ENCODE measurements at regions not wholly inside any gene's neighbourhood (a gene's known extent, or its start where the extent isn't known, plus 50 kb on each side); places are given as distances from the start of the nearest gene placed in this dataset.
"Not testable (repeated sequence)": the region's sequence is repeated elsewhere in the genome, so short reads cannot be mapped to it uniquely, and the experiment has no call there.

DNA sequence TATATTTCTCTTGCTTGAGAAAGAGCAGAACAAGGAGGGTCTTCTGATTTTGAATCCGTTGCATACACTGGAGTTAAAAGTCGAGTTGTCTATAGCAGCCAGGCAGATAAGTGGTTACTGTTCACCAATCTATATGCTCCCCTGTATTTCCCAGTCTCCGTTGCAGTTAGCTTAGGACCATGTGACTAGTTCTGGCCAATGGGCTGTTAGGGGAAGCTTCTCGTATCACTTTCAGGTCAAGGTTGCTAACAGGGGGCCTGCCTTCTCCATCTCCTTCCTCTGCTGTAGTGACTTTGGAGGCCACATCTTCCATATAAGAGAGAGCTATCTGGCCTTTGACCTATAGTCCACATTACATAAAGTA is 188.5 kb upstream of the KBTBD8 start:
- no peak for DNase-seq (ENCODE audit: low read depth)

DNA sequence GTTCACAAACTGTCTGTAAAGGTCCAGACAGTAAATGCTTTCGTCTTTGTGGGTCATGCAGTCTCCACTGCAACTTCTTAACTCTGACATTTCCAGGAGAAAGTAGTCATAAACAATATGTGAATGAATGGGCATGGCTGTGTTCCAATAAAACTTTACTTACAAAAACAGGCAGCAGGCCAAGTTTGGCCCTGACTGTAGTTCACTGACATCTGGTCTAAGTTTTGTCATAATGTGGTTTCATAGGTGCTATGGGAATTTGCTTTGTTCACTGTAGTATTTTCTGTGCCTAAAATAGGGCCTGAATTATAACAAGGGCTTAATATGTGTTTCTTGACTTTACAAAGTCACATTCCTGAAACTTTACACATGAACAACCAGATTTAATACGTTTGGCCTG is 186.0 kb upstream of the KBTBD8 start:
- no peak for DNase-seq (ENCODE audit: low read depth)

DNA sequence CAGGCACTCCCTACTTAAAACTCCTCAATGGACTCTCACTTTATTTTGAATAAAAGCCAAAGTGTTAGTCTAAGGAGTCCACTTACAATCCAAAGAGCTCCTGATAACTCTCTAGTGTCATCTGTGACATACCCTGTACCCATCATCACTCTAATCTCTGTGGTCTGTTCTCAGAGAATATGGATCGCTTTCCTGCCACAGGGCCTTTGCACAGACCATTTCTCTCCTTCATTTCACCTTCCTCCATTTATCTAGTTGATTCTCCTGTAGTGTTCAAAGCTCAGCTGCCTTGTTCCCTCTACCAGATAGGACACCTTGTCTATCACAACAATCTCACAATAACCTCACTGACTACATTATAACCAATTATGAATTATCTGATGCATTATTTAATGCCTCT is 185.4 kb upstream of the KBTBD8 start:
- DNase-seq (ENCODE audit: low read depth), result no peak

DNA sequence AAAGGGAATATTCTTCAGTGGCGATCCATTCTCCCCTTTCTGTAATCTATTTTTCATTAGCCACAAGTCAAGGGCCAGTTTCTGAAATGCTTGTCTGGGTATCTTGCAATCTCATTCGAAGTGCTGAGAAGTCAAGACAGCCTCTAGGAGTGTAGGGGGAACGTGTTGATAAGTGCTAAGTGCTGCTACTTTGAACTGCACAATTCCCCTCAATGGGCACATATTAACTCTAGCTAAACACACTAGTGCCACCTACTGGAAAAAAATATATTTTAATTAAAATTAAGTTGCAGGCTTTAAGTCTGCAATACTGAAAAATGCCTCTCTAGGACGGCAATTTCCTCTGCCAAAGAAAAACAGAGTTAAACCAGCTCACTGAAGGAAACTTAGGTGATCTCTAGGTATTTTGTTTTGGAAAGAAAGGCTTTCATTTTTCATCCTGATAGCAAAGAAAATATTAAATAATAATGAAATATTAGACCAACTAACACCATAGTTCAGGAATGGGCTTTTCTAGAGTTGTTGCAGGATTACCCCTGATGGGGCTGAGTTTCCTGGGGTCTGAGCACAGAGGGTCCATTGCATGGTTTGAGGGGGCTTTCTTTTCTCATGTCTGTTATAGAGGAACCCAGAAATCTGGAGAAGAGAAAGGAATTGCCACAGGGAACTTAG is 181.9 kb upstream of the KBTBD8 start:
- no peak for DNase-seq (ENCODE audit: low read depth)

DNA sequence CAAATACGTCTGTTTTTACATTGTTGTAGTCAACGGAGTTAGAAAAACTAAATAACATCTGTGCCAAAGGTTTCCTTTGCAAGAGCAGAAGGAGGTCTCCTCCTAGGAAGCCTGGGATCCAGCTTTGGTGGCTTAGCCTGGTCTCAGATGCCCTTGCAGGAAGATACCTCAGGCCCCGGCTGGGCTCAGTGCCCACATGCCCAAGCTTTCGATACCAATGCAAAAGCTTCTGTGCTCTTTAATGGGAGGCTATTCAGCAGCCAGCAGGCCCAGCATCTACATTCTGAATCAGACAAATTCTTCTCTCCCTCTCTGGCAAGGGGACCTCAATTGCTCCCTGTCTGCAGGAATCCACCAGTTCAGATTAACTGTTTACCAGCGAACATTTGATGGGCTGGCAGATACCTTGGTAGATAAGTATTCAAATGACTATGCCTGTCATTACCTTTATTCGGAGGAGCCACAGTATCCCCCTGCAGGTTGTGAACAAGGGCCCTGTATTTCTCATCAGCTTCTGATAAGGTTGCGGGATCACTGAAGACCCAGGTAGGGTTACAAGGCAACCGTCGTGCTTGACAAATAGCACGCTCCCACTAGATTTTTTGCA is 180.1 kb upstream of the KBTBD8 start:
- no peak for DNase-seq (ENCODE audit: low read depth)

DNA sequence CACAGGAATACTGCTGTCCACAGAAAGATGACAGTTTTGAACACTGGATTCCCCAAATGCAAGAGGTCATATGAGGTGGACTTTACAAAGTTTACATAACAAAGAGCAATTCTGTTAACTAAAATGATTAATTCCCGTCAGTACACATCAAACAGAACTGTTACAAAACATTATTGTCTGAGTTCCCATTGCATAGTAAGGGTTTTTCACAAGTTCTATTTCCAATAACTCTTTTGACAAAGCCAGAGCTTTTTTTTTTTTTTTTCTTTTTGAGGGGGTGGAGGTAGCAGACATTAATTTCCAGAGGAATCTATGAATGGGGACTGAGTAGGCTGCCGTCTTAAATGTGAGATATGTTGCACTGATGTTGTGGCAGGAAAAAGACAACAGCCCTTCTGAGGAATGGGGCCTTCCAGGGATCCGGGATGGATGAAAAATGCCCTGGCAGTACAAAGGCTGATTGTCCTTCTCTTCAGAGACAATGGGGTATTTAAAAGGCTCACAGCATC is 178.1 kb upstream of the KBTBD8 start:
- DNase-seq (ENCODE audit: low read depth), result no peak

DNA sequence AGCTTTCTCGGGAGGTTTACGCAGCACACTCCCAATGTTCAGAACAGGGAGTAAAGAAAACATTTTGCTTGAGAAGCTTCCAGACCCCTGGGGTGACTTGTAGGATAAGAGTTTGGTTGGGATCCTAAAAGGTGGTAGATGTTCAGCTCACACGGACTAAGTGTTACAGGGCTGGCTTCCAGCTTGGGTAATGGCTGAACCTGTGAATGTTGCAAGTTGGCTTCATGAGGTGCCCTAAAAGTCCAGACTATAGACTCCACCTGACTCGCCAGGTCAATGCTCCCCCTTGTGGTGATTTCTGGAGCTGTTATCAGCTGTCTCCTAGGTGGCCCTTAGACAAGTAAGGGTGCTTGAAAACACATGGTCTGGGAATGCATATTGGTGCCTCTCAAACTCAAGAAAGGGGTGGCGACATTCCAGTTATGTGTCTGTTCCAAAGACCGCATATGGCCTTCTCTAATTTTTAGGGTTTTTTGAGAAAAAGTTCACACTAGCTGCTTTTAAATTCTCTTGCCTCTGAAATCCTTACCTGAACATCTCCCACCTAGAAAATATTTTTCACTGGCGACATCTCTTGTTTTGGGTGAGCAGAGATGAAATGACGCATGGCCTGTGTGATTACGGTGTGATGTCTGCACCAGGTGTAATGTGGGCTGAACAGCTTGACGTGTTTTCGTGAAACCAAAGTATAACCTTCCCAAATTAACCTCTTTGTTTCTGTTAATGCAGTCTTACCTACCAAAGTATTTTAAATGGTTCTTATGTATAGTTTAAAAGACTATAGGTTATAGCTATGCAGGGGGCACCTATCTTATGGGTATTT is 175.7 kb upstream of the KBTBD8 start:
- peak; percentile 11 for DNase-seq (ENCODE audit: low read depth)

DNA sequence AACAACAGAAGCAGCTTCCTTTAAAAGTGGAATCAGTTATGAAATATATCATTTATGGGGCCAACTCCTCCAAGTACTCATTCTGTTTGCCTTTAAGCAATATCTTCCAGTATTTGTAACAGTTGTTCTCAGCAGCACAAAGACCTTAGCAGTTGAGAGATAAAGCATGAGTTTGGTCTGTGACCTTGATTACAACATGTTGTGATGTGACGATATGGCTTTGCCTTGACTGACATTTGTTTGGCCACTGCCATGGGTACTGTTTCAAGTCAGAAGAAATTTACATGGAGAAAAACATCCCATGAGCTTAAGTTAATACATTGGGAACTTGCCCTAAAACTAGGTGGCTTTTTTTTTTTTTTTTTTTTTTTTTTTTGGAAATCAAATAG is 175.1 kb upstream of the KBTBD8 start:
- DNase-seq (ENCODE audit: low read depth), result no peak

DNA sequence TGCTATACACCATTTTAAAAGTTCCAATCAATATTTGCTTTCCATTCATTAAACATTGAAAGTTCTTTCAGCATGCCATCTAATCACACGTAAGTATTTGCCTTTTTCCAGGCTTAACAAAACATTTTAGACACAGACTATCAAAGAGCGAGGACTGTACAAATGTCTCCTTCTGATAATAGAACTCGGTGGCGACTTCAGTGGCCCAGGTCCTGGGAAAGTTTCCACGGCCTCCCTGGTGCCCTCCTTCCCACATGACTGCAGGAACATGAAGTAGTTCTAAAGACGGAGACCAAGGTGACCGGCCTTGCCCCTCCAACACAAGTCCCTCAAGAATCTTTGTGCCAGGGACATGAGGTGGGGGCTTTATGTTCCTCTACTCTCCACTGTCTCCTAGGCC is 174.6 kb upstream of the KBTBD8 start:
- no peak for DNase-seq (ENCODE audit: low read depth)

DNA sequence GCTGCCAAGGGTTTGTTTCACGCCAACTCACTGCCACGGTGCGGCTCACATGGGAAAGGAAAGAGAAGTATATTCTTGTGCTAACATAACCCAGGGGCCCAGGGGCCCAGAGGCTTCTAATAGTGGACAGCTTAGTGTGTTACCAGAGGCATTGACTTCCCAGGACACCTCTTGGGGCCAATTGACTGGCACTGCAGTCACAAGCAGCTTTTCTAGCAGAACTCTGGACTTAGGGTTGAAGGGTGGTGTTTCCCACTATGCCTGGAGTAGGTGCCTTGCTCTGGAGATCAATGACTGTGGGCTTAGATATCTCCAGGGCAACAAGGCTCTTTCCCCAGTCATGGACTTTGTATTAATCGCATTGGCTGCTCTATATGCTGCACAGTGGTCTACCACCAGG is 172.7 kb upstream of the KBTBD8 start:
- no peak for DNase-seq (ENCODE audit: low read depth)

DNA sequence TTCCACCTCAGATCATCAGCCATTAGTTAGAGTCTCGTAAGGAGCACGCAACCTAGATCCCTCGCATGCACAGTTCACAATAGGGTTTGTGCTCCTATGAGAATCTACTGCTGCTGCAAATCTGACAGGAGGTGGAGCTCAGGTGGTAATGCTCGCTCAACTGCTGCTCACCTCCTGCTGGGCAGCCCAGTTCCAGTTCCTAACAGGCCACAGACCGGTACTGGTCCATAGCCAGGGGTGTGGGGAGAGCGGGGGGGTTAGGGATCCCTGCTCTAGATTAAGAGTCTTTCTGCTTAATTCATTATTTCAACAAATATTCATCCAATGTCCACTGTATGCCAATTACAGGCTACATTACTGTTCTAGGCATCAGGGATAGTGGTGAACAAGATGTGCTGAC is 170.4 kb upstream of the KBTBD8 start:
- no peak for DNase-seq (ENCODE audit: low read depth)

DNA sequence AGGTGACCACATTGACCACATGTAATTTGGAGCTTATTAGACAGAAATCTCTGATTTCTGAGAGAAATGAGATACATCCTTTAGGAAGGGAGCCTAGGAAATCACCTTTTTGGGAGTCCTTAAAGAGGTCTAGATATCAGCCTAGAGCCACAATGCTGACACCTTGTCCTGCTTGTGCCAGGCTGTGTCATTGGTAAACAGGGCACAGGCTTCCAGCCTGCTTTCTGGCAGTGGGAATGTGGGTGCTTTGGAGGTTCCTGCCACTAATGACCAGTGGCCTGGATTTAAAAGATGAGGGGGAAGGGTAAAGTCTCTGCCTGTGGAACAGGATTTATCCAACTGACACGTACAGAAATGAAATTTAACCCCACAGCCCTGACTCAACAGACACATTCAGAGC is 169.8 kb upstream of the KBTBD8 start:
- DNase-seq (ENCODE audit: low read depth), result no peak

DNA sequence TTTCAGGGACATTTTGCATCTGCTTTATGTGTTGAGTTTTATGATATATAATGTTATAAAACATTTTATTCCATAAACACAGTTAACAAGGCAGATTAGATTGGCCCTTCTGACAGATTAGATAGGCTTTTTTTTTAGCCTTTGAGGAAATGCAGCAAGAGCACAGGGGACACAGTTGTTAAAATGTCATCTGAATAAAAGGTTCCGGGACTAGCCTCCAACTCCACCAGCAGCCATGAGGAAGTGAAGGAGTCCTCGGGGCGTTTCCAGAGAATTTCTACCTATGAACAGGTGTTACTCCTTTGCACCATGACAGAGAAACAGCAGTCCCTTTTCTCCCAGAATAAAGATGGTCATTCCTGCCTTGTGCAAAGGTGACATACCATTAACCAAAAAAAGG is 167.8 kb upstream of the KBTBD8 start:
- no peak for DNase-seq (ENCODE audit: low read depth)

DNA sequence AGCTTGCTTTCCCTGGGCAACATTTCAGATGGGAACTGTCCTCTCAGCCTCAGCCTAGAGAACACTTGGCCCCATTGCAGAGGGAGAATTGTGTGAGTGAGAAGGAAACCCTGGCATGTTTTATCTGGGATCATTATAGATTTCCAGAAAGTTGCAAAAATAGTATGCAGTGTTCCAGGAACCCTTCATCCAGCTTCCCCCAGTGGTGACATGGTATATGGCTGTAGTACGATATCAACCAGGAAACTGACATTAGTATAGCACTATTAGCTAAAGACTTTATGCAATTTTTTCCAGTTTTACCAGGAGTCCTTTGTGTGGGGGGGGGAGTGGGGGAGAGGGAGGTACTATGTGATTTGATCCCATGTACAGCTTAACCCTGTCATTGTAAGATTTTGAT is 166.2 kb upstream of the KBTBD8 start:
- no peak for DNase-seq (ENCODE audit: low read depth)

DNA sequence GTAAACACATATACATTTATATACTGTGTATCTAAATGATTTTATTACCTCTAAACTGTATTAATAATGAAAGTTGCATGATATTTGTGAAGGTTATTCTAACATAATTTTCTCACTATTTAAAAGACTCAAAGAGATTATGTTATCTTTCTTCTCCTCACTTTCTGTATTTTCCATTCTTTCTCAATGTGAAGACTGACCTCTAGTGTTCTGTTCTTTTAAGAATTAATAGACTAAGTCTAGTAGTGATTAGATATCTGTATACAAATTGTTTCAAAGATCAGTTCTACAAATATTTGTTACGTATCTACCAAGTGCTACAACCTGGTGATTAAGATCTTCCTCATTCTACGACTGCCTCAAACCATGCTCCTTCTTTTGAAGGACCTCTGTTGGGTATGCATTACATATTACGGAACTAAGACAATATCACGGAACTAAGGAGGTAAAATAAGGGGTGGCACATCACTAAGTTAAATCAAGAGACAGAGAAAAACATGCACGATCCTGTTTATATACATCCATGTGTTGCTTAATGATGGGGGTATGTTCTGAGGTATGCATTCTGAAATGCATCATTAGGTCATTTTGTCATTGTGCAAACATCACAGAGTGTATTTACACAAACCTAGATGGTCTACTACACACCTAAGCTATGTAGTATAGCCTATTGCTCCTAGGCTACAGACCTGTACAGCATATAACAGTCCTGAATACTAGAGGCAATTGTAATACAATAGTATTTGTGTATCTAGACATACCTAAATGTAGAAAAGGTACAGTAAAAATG is 161.5 kb upstream of the KBTBD8 start:
- DNase-seq (ENCODE audit: low read depth), result no peak

DNA sequence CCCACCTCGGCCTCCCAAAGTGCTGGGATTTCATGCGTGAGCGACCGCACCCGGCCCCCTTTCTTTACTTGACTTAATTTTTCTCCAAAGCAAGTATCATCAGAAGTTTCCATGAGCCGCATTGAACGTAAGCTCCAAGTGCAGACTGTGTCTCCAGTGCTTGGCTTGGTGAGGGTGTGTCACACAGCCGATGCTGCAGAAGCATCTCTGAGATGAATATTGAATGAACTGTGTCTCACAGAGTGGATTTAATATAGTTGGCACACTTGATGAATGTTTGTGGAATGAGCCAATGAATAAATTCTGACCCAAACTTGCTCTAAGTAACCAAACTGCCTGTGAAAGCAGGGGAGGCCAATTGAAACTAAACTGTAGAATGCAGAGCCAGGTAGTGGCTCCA is 159.4 kb upstream of the KBTBD8 start:
- DNase-seq (ENCODE audit: low read depth), result no peak

DNA sequence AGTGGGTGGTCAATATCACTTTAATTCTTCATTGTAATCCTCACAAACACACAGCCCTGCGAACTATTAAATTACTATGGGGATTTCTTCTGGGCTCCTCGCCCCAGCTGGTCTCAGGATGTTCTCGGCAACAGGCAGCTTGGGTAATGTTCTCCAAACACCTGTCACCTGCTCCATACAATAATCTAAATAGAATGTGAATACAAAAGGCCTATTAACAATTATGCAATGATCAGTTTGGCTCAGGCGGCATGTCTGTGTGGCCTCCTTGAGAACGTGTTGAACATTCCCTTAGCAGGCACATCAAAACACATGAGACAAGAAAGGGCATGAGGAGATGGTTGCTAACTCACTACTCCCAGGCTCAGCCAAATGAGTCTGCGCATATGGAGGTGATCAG is 158.6 kb upstream of the KBTBD8 start:
- no peak for DNase-seq (ENCODE audit: low read depth)

DNA sequence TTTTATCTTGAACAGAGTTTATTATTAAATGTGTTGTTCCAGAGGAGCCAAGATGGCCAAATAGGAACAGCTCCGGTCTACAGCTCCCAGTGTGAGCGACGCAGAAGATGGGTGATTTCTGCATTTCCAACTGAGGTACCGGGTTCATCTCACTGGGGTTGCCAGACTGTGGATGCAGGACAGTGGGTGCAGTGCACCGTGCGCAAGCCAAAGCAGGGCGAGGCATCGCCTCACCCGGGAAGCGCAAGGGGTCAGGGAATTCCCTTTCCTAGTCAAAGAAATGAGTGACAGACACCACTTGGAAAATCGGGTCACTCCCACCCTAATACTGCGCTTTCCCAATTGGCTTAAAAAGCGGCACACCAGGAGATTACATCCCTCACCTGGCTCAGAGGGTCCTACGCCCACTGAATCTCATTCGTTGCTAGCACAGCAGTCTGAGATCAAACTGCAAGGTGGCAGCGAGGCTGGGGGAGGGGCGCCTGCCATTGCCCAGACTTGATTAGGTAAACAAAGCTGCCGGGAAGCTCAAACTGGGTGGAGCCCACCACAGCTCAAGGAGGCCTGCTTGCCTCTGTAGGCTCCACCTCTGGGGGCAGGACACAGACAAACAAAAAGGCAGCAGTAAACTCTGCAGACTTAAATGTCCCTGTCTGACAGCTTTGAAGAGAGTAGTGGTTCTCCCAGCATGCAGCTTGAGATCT is 155.2 kb upstream of the KBTBD8 start:
- not testable (repeated sequence) for DNase-seq (ENCODE audit: low read depth)

DNA sequence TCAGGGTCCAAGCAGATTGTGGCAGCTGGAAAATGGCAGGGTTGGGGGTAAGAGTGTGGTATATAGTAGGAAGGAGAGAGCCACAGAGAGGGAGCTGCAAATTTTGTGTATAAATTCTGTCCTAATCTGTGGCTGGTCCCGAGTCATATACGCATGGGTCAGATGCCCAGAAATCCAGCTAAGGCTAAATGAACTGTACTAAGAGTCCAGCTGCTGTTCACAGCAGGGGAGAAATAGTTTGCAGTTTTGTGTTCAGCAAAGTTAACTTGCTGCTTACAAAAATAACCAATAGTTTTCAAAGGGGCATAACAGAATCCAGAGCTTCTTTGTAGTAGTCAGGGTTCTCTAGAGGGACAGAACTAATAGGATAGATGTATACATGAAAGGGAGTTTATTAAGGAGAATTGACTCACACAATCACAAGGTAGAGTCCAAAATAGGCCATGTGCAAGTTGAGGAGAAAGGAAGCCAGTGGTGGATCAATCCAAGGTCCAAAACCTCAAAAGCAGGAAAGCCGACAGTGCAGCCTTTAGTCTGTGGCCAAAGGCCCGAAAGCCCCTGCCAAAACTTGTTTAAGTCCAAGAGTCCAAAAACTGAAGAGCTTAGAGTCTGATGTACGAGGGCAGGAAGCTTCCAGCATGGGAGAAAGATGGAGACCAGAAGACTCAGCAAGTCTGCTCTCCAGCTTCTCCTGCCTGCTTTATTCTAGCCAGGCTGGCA is 146.1 kb upstream of the KBTBD8 start:
- DNase-seq (ENCODE audit: low read depth), result no peak

DNA sequence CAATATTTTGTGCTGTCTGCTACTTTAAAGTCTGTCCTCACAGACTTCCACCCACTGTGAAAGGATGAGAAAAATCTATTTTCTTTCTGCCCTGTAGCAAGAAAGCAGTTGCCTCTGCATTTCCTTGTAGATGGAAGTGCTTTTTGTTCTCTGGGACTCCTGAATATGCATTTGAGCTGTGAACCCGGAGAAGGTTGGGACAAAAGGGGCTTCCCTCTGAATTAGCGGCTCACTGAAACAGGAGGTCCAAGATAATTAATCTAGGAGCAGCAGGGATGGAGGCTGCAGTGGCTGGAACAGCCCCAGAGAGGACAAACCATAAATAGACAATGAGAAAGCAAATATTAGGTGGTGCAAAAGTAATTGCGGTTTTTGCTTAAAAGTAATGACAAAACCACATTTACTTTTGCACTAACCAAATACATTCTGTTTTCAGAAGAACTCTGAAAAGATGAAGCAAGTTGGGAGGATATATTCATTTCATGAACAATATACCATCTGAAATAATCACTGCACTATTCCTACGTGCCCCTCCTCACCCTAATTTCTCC is 143.4 kb upstream of the KBTBD8 start:
- no peak for DNase-seq (ENCODE audit: low read depth)

DNA sequence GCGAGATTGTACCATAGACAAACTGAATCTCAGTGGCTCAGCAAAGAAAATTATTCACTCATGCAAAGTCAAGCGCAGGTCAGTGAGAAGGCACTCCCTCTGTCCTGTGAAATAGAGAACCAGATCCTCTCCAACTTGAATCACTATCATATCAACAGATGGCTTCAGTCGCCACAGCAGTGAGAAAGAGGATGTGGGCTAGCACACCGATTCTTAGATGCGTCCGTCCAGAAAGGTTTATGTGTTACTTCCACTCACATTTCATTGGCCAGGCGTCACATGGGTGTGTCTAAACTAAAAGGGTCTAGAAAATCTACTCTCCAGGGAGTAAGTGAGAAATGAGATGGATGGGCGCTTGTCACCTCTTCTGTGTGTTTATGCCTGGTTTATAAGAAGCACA is 141.6 kb upstream of the KBTBD8 start:
- no peak for DNase-seq (ENCODE audit: low read depth)
